Upper lobe of right lung (tissue), 1 donor: ENCODE measurements at regions not wholly inside any gene's neighbourhood (a gene's known extent, or its start where the extent isn't known, plus 50 kb on each side); places are given as distances from the start of the nearest gene placed in this dataset.

Source experiments
- ATAC-seq: fragments of 200-7000 bp; cut with Tn5 transposase; one replicate; pipeline ENCODE4 v1.9.1; 2020; ENCODE audit warnings: mild to moderate bottlenecking, moderate library complexity
- DNase-seq: peaks from one replicate; pipeline ENCODE4 v3.0.0-alpha.2; 2020
- H3K27ac ChIP-seq: fragments of 200-600 bp; one replicate; pipeline ENCODE4 v1.8.0; 2022
- H3K27me3 ChIP-seq: fragments of 200-600 bp; one replicate; pipeline ENCODE4 v1.8.0; 2022; ENCODE audit warnings: mild to moderate bottlenecking
- H3K36me3 ChIP-seq: fragments of 200-600 bp; one replicate; pipeline ENCODE4 v1.8.0; 2022
- H3K4me1 ChIP-seq: fragments of 200-600 bp; one replicate; pipeline ENCODE4 v1.8.0; 2022
- H3K4me3 ChIP-seq: fragments of 200-600 bp; one replicate; pipeline ENCODE4 v1.8.0; 2022; ENCODE audit warnings: mild to moderate bottlenecking
- H3K9me3 ChIP-seq: fragments of 200-600 bp; one replicate; pipeline ENCODE4 v1.8.0; 2022
- CTCF ChIP-seq: fragments of 200-600 bp; IDR thresholded peaks from one replicate; pipeline ENCODE4 v1.8.0; 2022; ENCODE audit warnings: antibody characterized with exemption
- intact Hi-C: fragments of 100-400 bp; cut with DNase I; formaldehyde crosslinking; loops from one replicate; pipeline ENCODE4 v1.11.0; 2022
- donor health status: DM: no; HTN: yes; CAD: no; lungs with severe emphysema.

GRCh38 chr16:86374603-86375130 is 135.7 kb upstream of the FOXF1 start:
- Histone ChIP-seq H3K4me1 (no peaks in the 10 kb centered on the region), H3K9me3 (no peaks in the 10 kb centered on the region), H3K4me3 (no peak overlapping the region), H3K36me3 (no peaks in the 10 kb centered on the region), H3K27me3 (peaks cover 7% of the 10 kb centered on the region), H3K27ac (no peak overlapping the region)
- TF ChIP-seq CTCF, result no peak
- DNase-seq (no peak), ATAC-seq (no peak)
- intact Hi-C loops, result no loop called here

- no peak overlapping the region for H3K27ac ChIP-seq
- H3K9me3 ChIP-seq, result no peaks in the 10 kb centered on the region
- peaks cover 7% of the 10 kb centered on the region for H3K27me3 ChIP-seq
- no peaks in the 10 kb centered on the region for H3K4me1 ChIP-seq
- no peak for TF ChIP-seq CTCF
- H3K36me3 ChIP-seq, result no peaks in the 10 kb centered on the region
- intact Hi-C loops, result no loop called here
- DNase-seq (no peak), ATAC-seq (no peak)
- H3K4me3 ChIP-seq, result no peak overlapping the region
Observed at GRCh38 chr16:86375364-86375763, 135.0 kb upstream of the FOXF1 start.

- DNase-seq, result no peak
- H3K27me3 ChIP-seq, result peaks cover 7% of the 10 kb centered on the region
- intact Hi-C loops, result no loop called here
- no peaks in the 10 kb centered on the region for H3K36me3 ChIP-seq
- no peak for ATAC-seq
- H3K4me3 ChIP-seq, result no peak overlapping the region
- H3K27ac ChIP-seq, result no peak overlapping the region
- TF ChIP-seq CTCF, result no peak
- H3K9me3 ChIP-seq, result no peaks in the 10 kb centered on the region
- no peaks in the 10 kb centered on the region for H3K4me1 ChIP-seq
Observed at GRCh38 chr16:86375851-86376250, 134.5 kb upstream of the FOXF1 start.

- H3K4me1 ChIP-seq, result no peaks in the 10 kb centered on the region
- DNase-seq (no peak), ATAC-seq (no peak)
- intact Hi-C loops, result no loop called here
- H3K9me3 ChIP-seq, result no peaks in the 10 kb centered on the region
- TF ChIP-seq CTCF, result no peak
- H3K27ac ChIP-seq, result no peak overlapping the region
- peaks cover 4% of the 10 kb centered on the region for H3K27me3 ChIP-seq
- H3K4me3 ChIP-seq, result no peak overlapping the region
- no peaks in the 10 kb centered on the region for H3K36me3 ChIP-seq
Observed at GRCh38 chr16:86376837-86377236, 133.5 kb upstream of the FOXF1 start.

- DNase-seq (peak; percentile 40), ATAC-seq (no peak)
- H3K27me3 ChIP-seq, result no peaks in the 10 kb centered on the region
- no peak for TF ChIP-seq CTCF
- H3K4me3 ChIP-seq, result no peak overlapping the region
- no peaks in the 10 kb centered on the region for H3K9me3 ChIP-seq
- intact Hi-C loops, result no loop called here
- no peak overlapping the region for H3K27ac ChIP-seq
- H3K4me1 ChIP-seq, result no peaks in the 10 kb centered on the region
- no peaks in the 10 kb centered on the region for H3K36me3 ChIP-seq
Observed at GRCh38 chr16:86377251-86378022, 132.9 kb upstream of the FOXF1 start.
